ENCODE measurements at regions not wholly inside any gene's neighbourhood (a gene's known extent, or its start where the extent isn't known, plus 50 kb on each side); places are given as distances from the start of the nearest gene placed in this dataset.
"Not testable (repeated sequence)": the region's sequence is repeated elsewhere in the genome, so short reads cannot be mapped to it uniquely, and the experiment has no call there.

GRCh38 chr7:138292951-138293350 lies 167.1 kb upstream of the TRIM24 start:
- no peak for DNase-seq (ENCODE audit: low read depth)

GRCh38 chr7:138295049-138295637 lies 164.9 kb upstream of the TRIM24 start:
- DNase-seq (ENCODE audit: low read depth), result no peak
- in situ Hi-C loops (cut with HindIII; ENCODE audit: low pct_unique_long_range_greater_than_20kb, low sequenced_read_pairs), result no loop called here

More at GRCh38 chr7:138292951-138293350, 167.1 kb upstream of the TRIM24 start:
- in situ Hi-C loops (cut with HindIII; ENCODE audit: low pct_unique_long_range_greater_than_20kb, low sequenced_read_pairs), result no loop called here

- no peak for DNase-seq (ENCODE audit: low read depth)
- in situ Hi-C loops (cut with HindIII; ENCODE audit: low pct_unique_long_range_greater_than_20kb, low sequenced_read_pairs), result no loop called here
Measured at GRCh38 chr7:138297526-138297925, 162.5 kb upstream of the TRIM24 start.

- in situ Hi-C loops (cut with HindIII; ENCODE audit: low pct_unique_long_range_greater_than_20kb, low sequenced_read_pairs), result no loop called here
- no peak for DNase-seq (ENCODE audit: low read depth)
Measured at GRCh38 chr7:138299066-138299465, 161.0 kb upstream of the TRIM24 start.

GRCh38 chr7:138303230-138304070 lies 156.6 kb upstream of the TRIM24 start:
- in situ Hi-C loops (cut with HindIII; ENCODE audit: low pct_unique_long_range_greater_than_20kb, low sequenced_read_pairs), result no loop called here
- no peak for DNase-seq (ENCODE audit: low read depth)

GRCh38 chr7:138304071-138304320 lies 156.1 kb upstream of the TRIM24 start:
- no peak for DNase-seq (ENCODE audit: low read depth)
- in situ Hi-C loops (cut with HindIII; ENCODE audit: low pct_unique_long_range_greater_than_20kb, low sequenced_read_pairs), result no loop called here

GRCh38 chr7:138307633-138308032 lies 152.4 kb upstream of the TRIM24 start:
- no peak for DNase-seq (ENCODE audit: low read depth)
- in situ Hi-C loops (cut with HindIII; ENCODE audit: low pct_unique_long_range_greater_than_20kb, low sequenced_read_pairs), result no loop called here

GRCh38 chr7:138308136-138308535 lies 151.9 kb upstream of the TRIM24 start:
- in situ Hi-C loops (cut with HindIII; ENCODE audit: low pct_unique_long_range_greater_than_20kb, low sequenced_read_pairs), result no loop called here
- no peak for DNase-seq (ENCODE audit: low read depth)

- in situ Hi-C loops (cut with HindIII; ENCODE audit: low pct_unique_long_range_greater_than_20kb, low sequenced_read_pairs), result no loop called here
- DNase-seq (ENCODE audit: low read depth), result no peak
Measured at GRCh38 chr7:138309186-138309585, 150.9 kb upstream of the TRIM24 start.

GRCh38 chr7:138313829-138314178 lies 146.3 kb upstream of the TRIM24 start:
- in situ Hi-C loops (cut with HindIII; ENCODE audit: low pct_unique_long_range_greater_than_20kb, low sequenced_read_pairs), result no loop called here

GRCh38 chr7:138316421-138317043 lies 143.5 kb upstream of the TRIM24 start:
- in situ Hi-C loops (cut with HindIII; ENCODE audit: low pct_unique_long_range_greater_than_20kb, low sequenced_read_pairs), result no loop called here
- DNase-seq (ENCODE audit: low read depth), result peak; percentile 96

More at GRCh38 chr7:138313829-138314178, 146.3 kb upstream of the TRIM24 start:
- DNase-seq (ENCODE audit: low read depth), result no peak

- in situ Hi-C loops (cut with HindIII; ENCODE audit: low pct_unique_long_range_greater_than_20kb, low sequenced_read_pairs), result no loop called here
- no peak for DNase-seq (ENCODE audit: low read depth)
Measured at GRCh38 chr7:138317044-138317596, 142.9 kb upstream of the TRIM24 start.

GRCh38 chr7:138324941-138325340 lies 135.1 kb upstream of the TRIM24 start:
- in situ Hi-C loops (cut with HindIII; ENCODE audit: low pct_unique_long_range_greater_than_20kb, low sequenced_read_pairs), result no loop called here

GRCh38 chr7:138325434-138325833 lies 134.6 kb upstream of the TRIM24 start:
- in situ Hi-C loops (cut with HindIII; ENCODE audit: low pct_unique_long_range_greater_than_20kb, low sequenced_read_pairs), result no loop called here

More at GRCh38 chr7:138324941-138325340, 135.1 kb upstream of the TRIM24 start:
- DNase-seq (ENCODE audit: low read depth), result no peak

GRCh38 chr7:138328215-138328614 lies 131.8 kb upstream of the TRIM24 start:
- DNase-seq (ENCODE audit: low read depth), result no peak
- in situ Hi-C loops (cut with HindIII; ENCODE audit: low pct_unique_long_range_greater_than_20kb, low sequenced_read_pairs), result no loop called here

More at GRCh38 chr7:138325434-138325833, 134.6 kb upstream of the TRIM24 start:
- DNase-seq (ENCODE audit: low read depth), result no peak

GRCh38 chr7:138332850-138333249 lies 127.2 kb upstream of the TRIM24 start:
- DNase-seq (ENCODE audit: low read depth), result peak; percentile 19
- in situ Hi-C loops (cut with HindIII; ENCODE audit: low pct_unique_long_range_greater_than_20kb, low sequenced_read_pairs), result not testable (repeated sequence)

GRCh38 chr7:138338361-138338760 lies 121.7 kb upstream of the TRIM24 start:
- in situ Hi-C loops (cut with HindIII; ENCODE audit: low pct_unique_long_range_greater_than_20kb, low sequenced_read_pairs), result no loop called here

GRCh38 chr7:138339229-138339628 lies 120.8 kb upstream of the TRIM24 start:
- in situ Hi-C loops (cut with HindIII; ENCODE audit: low pct_unique_long_range_greater_than_20kb, low sequenced_read_pairs); DNase-seq (ENCODE audit: low read depth): not testable (repeated sequence)

More at GRCh38 chr7:138338361-138338760, 121.7 kb upstream of the TRIM24 start:
- DNase-seq (ENCODE audit: low read depth), result peak; percentile 55

GRCh38 chr7:138342990-138343389 lies 117.1 kb upstream of the TRIM24 start:
- in situ Hi-C loops (cut with HindIII; ENCODE audit: low pct_unique_long_range_greater_than_20kb, low sequenced_read_pairs), result no loop called here
- DNase-seq (ENCODE audit: low read depth), result no peak
